Mesothelial cell of epicardium (in vitro differentiated cells): ENCODE measurements at regions not wholly inside any gene's neighbourhood (a gene's known extent, or its start where the extent isn't known, plus 50 kb on each side); places are given as distances from the start of the nearest gene placed in this dataset.

Source experiments
- DNase-seq, 2 experiments: peaks; one replicate each; pipeline ENCODE4 v3.0.0; 2021; ENCODE audit warnings: low spot score in 2 of 2; ENCODE audit not compliant: unreplicated experiment in 2 of 2
- H3K27ac Mint-ChIP-seq: 2 replicates; pipeline ENCODE4 v1.8.0; 2021; ENCODE audit warnings: mixed read lengths
- H3K27me3 Mint-ChIP-seq: 2 replicates; pipeline ENCODE4 v1.8.0; 2021; ENCODE audit warnings: low read depth, mixed read lengths
- H3K36me3 Mint-ChIP-seq: 2 replicates; pipeline ENCODE4 v1.8.0; 2021; ENCODE audit warnings: mixed read lengths
- H3K4me1 Mint-ChIP-seq: 2 replicates; pipeline ENCODE4 v1.8.0; 2021; ENCODE audit warnings: mixed read lengths
- H3K4me3 Mint-ChIP-seq: 2 replicates; pipeline ENCODE4 v1.8.0; 2021; ENCODE audit warnings: mild to moderate bottlenecking, moderate library complexity, mixed read lengths
- H3K9me3 Mint-ChIP-seq: 2 replicates; pipeline ENCODE4 v1.8.0; 2021; ENCODE audit warnings: mixed read lengths
- TF ChIP-seq, protein P1 (sequence below): fragments of 200-600 bp; sonication (generic); IDR thresholded peaks from one replicate; pipeline ENCODE4 v1.5.0; 2021; ENCODE audit warnings: antibody characterized with exemption; ENCODE audit not compliant: unreplicated experiment

DNA sequence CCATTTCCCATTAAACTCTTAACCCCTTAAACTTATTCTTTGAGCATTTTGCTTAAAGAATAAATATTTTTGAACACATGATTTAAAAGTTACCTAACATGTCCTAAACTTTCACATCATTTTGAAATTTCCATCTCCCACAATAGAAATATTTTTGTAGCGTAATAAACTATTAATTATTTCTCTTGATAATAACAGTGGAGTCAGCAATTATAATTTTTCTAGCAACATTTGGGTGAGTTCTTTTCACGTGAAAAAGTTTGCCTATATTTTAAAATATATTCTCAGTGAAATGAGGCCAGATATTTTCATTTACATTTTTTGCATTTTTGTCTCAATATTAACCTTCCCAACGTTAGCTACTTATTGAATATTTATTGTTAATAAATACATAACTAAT lies 320.4 kb upstream of the CRIM1 start:
- Mint-ChIP-seq H3K36me3 (no peaks in the 10 kb centered on the region), H3K4me1 (no peaks in the 10 kb centered on the region), H3K4me3 (no peak overlapping the region), H3K27ac (no peak overlapping the region), H3K27me3 (no peaks in the 10 kb centered on the region), H3K9me3 (peaks cover 4% of the 10 kb centered on the region)
- TF ChIP-seq, protein P1, sequence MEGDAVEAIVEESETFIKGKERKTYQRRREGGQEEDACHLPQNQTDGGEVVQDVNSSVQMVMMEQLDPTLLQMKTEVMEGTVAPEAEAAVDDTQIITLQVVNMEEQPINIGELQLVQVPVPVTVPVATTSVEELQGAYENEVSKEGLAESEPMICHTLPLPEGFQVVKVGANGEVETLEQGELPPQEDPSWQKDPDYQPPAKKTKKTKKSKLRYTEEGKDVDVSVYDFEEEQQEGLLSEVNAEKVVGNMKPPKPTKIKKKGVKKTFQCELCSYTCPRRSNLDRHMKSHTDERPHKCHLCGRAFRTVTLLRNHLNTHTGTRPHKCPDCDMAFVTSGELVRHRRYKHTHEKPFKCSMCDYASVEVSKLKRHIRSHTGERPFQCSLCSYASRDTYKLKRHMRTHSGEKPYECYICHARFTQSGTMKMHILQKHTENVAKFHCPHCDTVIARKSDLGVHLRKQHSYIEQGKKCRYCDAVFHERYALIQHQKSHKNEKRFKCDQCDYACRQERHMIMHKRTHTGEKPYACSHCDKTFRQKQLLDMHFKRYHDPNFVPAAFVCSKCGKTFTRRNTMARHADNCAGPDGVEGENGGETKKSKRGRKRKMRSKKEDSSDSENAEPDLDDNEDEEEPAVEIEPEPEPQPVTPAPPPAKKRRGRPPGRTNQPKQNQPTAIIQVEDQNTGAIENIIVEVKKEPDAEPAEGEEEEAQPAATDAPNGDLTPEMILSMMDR, result no peak
- DNase-seq, result no peak

DNA sequence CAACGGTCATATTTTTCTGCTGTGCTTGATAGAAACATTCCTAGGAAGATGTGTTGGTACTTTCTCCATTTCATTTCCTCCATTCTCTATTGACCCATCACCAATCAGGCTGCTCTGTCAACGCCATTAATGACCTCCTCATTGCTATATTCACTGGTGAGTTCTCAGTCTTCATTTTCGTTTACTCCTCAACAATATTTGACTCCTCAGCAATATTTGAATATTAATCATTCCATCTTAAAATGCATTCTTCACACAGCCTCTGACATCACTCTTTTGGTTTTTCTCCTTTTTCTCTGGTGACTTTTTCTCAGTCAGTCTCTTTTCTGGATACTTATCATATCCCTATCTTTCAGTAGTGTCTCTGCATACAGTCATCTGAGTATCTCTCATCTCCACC lies 323.5 kb upstream of the CRIM1 start:
- no peaks in the 10 kb centered on the region for H3K27me3 Mint-ChIP-seq
- peaks cover 4% of the 10 kb centered on the region for H3K9me3 Mint-ChIP-seq
- no peaks in the 10 kb centered on the region for H3K4me1 Mint-ChIP-seq
- TF ChIP-seq, protein P1, result no peak
- no peak for DNase-seq
- H3K36me3 Mint-ChIP-seq, result no peaks in the 10 kb centered on the region
- H3K4me3 Mint-ChIP-seq, result no peak overlapping the region
- no peak overlapping the region for H3K27ac Mint-ChIP-seq

DNA sequence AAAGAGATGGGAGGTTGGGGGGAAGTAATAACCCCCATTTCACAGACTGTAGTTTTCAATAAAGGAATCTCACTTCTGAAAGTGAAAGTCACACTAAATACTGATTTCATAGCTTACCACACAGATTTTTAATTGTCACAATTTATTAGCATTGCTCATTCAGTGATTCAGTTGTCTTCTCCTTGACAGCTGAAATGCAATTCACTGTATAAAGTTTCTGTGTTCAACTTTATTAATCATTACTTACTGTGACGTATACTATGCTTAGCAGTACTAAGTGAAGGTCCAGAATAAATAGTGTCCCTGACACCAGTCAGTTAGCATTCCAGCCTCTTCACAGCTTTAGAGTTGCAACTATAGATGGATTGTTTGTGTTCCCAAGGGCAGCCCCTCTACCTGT lies 324.1 kb upstream of the CRIM1 start:
- TF ChIP-seq, protein P1, result no peak
- Mint-ChIP-seq H3K27me3 (no peaks in the 10 kb centered on the region), H3K9me3 (peaks cover 3% of the 10 kb centered on the region), H3K4me3 (no peak overlapping the region), H3K27ac (no peak overlapping the region), H3K36me3 (no peaks in the 10 kb centered on the region), H3K4me1 (no peaks in the 10 kb centered on the region)
- no peak for DNase-seq

DNA sequence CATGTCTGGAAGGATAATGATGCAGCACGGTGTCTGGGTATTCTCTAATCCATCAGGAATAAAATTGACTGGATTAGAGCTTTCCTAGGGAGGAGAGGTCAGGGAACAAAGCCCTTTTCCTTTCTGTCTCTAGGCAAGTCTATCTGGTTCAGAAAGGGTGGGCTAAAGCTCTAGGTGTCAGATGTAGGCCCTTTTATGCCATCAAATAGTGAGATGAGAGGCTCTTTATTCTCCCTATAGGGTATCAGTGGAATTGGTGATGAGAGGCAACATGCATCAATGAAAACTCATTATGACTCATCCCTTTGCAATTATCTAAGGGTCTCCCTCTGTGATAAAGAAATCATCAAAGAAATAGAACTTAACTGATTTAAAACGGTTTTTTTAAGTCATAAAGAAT lies 328.0 kb upstream of the CRIM1 start:
- H3K9me3 Mint-ChIP-seq, result no peaks in the 10 kb centered on the region
- H3K27ac Mint-ChIP-seq, result no peak overlapping the region
- TF ChIP-seq, protein P1, result no peak
- H3K4me1 Mint-ChIP-seq, result no peaks in the 10 kb centered on the region
- H3K4me3 Mint-ChIP-seq, result no peak overlapping the region
- no peaks in the 10 kb centered on the region for H3K36me3 Mint-ChIP-seq
- H3K27me3 Mint-ChIP-seq, result no peaks in the 10 kb centered on the region
- no peak for DNase-seq

DNA sequence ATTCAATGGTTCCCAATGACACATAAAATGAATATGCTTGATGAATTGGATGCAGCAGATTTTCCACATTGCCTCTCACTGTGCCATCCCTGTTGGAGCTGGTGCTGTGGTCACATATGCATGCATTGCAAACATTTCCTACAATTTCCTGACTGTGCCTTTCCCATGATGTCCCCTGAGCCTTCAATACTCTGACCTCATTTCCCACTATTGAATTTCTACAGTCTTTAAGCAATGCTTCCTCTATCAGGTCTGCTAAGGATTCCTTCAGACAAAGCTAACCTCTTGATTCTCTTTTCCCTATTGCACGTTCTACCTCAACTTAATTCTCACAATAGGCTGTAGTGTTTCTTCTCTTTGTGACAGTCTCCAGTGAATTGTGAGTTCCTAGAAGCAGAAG lies 342.5 kb upstream of the CRIM1 start:
- no peaks in the 10 kb centered on the region for H3K36me3 Mint-ChIP-seq
- peaks cover 2% of the 10 kb centered on the region for H3K27me3 Mint-ChIP-seq
- no peak overlapping the region for H3K27ac Mint-ChIP-seq
- H3K4me1 Mint-ChIP-seq, result peaks cover 3% of the 10 kb centered on the region
- DNase-seq, result no peak
- no peak overlapping the region for H3K4me3 Mint-ChIP-seq
- H3K9me3 Mint-ChIP-seq, result no peaks in the 10 kb centered on the region
- TF ChIP-seq, protein P1, result no peak

DNA sequence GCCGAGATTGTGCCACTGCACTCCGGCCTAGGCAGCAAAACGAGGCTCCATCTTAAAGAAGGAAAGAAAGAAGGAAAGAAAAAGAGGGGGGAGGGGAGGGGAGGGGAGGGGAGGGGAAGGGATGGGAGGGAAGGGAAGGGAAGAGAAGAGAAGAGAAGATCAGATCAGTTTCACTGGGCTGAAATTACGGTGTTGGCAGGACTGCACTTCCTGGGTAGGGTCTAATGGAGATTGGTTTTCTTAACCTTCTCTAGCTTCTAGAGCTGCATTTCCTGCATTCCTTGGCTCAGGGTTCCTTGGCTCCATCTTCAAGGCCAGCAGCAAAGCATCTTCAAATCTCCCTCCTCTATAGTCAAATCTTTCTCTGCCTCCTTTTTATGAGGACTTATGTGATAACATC lies 349.1 kb upstream of the CRIM1 start:
- no peak for DNase-seq
- Mint-ChIP-seq H3K27ac (no peak overlapping the region), H3K4me3 (no peak overlapping the region), H3K4me1 (peaks cover 6% of the 10 kb centered on the region), H3K27me3 (no peaks in the 10 kb centered on the region), H3K36me3 (no peaks in the 10 kb centered on the region), H3K9me3 (no peaks in the 10 kb centered on the region)
- TF ChIP-seq, protein P1, result no peak
